HG02610 (cell line): ENCODE measurements at regions not wholly inside any gene's neighbourhood (a gene's known extent, or its start where the extent isn't known, plus 50 kb on each side); places are given as distances from the start of the nearest gene placed in this dataset.
"Not testable (repeated sequence)": the region's sequence is repeated elsewhere in the genome, so short reads cannot be mapped to it uniquely, and the experiment has no call there.

ENCODE experiments used
- ATAC-seq: cut with Tn5 transposase; IDR thresholded peaks from one replicate; pipeline ENCODE4 v1.9.1; 2021; ENCODE audit warnings: mild to moderate bottlenecking, moderate library complexity; ENCODE audit not compliant: unreplicated experiment

DNA sequence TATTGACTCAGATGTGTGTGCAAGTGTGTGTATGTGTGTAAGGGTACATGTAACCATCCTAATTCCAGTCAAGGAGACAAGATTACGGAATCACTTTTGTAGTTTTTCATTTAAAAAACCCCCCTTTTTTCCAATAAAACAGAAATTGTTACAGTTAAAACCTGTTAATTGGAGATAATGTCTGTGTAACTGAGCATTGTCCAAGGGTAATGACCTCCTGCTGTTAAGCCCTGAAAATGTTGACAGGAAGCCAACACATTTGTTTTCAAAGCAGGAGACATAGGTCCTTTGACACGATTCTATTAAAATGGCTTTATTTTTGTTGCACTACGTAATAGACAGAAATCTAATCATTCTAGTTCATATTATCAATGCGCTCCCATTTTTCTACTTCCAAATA, 457.3 kb upstream of the ARRDC3 start:
- no peak for ATAC-seq

DNA sequence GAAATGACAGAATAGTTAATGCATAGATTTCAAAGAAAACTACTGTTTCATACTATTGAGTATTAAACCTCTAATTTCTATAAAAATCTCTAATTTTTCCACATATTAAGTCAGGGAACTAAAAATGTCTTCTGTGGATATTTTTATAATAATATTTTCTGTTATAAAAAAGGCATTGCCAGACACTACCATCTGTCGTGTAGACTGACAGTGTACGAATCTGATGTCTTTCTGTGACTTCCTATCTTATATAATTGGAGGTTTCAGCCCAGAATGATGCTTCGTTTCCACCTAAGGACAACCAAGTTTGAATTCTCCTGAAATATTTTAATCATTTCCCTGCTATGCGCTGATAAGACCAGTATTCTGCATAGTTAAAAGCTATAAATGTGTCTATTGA, 456.6 kb upstream of the ARRDC3 start:
- ATAC-seq: no peak

DNA sequence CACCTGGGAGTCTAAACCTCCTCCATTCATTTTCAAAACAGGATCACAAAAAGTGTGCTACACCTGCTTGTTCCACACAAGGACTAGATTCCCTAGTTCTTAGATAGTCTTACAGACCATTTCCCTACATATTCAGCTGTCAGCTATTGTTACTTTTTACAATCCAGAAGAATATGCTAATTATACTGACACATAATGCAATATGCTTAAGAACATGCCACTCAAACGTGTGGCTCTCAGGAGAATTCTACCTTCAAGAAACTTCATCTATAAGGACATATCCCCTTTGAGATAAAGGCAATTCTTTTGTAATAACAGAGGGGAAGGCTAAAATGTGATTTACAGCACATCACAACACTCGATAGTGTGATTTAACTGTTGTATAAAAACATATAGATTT, 456.1 kb upstream of the ARRDC3 start:
- no peak for ATAC-seq

DNA sequence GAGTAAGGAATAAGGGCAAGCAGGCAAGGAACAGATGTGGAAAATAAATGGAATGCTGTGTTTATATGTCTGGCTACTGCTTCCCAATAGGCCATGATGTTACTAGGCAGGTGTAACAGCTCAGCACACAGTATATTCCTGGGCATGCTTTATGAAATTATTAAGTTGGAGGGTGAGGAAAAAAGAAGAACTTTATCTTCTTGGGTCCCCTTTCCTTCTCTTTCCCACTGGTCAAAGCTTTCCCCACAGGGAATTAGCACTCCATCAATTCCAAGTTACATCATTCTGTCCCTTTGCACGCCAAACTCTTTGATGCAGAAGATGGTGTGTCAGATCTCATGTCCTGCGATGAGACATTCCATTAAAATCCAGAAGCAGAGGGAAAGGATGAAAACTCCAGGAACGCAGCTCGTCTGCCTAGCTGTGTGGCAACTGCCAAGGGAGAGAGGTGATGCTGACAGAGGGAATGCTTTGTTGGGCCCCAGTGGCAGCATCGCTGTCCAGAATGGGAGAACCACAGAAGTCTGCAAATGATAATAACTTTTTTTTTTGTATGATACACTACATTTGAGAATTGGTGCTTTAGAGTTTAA, 447.3 kb upstream of the ARRDC3 start:
- no peak for ATAC-seq

DNA sequence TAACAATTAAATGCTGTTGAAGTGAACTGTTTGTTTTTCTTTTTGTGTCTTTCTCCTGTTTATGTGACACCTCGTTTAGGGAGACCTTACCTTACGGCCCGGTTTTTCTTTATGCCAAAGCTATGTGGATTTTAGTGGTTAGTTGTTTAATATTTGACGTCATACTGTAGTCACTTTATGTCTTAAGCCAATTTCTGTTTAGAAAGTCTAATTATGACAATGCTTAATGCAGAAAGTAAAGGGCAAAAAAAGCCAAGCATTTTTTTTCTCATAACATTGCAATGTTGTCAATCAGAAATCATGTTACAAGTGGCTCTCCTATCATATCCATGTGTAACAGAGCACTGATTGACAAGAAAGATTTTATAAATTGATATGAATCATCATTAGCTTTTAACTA, 442.5 kb upstream of the ARRDC3 start:
- ATAC-seq: no peak

DNA sequence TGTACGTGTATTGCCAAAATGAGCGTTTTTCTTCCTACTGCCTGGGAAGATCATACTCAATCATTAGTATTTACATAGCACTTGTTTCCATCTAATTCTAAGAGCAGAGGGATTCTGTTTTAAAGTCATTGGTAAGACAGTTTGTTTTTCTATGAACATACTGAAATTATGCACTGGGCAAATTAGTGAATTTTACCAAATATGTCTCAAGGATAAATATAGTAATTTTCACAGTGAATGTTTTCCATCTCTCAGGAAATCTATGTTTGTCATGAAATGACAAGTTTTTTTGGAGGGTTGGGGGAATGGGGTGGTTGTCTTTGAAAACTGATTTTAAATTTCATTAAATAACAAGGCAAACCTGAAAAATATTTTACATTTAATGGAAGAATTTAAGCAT, 441.3 kb upstream of the ARRDC3 start:
- no peak for ATAC-seq

DNA sequence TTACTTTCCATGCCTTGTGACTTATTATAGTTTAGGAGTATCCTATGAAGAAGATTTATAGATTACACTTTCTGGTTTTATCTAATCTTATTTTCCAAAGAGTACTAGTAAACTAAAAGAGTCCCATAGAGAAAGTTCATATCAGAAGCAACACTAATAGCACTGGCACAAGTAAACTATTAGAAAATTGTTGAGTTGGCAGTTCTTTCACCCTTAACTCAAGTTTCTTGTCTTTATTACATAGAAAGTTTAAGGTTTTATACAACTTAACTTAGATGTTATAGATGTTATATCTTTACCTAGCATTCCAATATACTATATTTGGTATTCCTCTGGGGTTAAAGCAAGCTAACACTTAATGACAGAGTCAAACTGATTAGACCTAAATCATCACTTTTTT, 437.8 kb upstream of the ARRDC3 start:
- ATAC-seq: no peak

DNA sequence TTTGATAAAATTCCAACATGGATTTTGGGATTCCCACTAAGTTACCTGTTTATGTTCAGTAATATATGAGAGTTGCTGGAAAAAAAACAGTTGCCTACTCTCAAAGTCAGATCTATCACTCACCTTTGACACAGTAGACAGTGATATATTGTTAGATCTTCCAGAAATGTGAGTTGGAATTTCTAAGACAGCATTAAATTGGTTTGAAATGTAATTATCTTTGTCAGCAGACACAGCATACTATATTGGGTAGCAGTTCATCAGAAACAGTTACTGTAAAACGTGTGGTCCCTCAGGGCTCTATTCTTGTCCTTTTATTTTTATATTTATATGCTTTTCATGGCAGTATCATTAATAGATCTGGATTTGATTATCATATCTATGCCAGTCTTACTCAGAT, 433.6 kb upstream of the ARRDC3 start:
- ATAC-seq: no peak

DNA sequence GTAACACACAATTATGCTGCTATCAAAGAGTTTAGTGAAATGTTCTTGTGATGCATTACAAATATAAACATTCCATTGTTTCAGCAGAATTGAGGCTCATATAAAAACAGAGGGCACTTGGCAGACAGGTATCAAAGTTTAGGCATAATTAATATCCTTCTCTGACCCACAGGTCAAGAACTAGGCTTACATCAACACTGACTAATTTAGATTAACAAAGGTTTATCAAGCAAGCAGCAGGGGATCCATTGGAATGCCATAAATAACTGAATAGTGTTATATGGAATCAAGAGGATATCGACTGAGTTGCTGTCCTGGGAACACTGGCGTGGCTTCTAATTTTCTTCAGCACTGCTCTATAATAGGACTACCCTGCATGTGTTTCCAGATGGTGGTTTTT, 414.5 kb upstream of the ARRDC3 start:
- no peak for ATAC-seq

DNA sequence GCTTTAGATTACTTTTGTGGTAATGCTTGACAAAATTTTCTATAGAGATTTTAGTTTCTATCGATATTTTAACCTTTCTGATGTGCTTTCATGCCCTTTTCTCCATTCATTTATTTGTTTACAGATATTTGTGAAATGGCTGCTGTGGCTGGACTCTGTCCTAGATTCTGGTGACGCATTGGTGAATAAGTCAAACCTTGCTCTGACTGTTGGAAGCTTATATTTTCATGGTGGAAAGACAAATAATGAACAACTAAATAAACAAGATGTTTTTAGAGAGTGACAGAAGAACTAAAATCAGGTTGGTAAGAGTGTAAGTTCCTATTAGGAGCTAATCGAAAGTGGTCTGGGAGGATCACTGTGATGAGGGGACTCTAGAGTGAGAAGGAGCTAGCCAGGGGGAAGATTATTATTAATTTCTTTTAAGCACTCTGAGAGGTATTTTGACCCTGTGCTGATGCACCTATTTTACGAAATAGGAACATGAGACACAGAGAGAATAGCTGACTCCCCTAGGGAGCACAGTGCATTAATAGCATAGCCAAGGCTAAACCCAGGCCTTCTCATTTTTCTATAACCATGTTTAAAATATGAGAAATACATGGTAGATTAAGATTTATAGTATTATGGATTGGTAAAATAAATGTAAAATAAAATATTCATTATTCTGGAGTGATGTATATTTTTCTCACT, 411.9 kb upstream of the ARRDC3 start:
- ATAC-seq: no peak

DNA sequence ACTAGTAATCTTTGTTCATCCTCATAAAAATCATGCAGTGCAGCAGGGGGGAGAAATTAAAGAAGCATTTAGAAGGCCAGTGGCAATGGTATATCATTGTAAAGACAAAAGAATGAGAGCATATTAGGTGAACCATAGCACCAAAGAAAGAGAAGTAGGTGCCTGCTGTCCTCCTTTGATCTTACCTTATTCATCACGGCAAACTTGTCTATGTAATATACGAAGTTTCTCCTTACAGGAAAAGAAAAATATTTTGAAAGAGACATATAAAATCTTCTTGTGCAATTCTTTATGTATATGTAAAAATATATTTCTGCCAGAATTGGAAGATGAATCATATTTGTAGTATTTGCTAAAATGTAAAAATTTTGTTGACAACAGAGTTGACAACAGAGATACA, 411.3 kb upstream of the ARRDC3 start:
- ATAC-seq: no peak

DNA sequence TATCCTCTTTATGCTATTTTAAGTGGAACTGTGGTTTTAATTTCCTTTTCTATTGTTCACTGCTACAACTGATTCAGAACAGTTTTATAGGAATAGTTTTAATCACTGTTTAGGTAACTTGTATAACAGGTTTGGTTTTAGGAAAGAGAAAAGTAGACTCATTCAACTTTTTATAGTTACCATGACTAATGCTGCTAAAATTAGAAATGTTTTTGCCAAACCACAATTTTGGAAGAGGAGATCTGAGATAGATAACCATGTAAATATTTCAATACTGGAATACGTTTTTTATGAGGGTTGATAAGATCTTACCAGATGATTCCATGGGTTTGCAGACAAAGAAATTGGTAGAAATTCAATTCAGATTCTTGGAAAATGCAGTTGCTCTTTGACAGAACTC, 404.6 kb upstream of the ARRDC3 start:
- ATAC-seq: no peak

DNA sequence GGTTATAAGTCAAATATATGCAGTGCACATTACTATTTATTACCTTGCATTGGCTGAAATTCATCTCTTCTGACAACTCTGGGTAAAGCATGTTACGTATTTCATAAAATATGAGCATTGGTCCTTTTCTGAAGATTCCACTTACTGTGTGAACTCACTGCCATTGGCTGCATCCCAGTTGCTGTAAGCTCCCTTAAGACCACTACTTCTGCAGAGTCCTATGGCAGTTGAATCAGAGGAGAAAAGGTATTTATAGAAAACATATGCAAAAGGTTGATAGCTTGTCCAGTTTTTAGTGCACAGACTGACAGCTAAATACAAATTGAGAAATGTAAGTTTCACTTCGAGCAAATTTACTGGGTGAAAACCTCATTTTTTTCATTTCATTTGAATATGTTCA, 394.6 kb upstream of the ARRDC3 start:
- no peak for ATAC-seq

DNA sequence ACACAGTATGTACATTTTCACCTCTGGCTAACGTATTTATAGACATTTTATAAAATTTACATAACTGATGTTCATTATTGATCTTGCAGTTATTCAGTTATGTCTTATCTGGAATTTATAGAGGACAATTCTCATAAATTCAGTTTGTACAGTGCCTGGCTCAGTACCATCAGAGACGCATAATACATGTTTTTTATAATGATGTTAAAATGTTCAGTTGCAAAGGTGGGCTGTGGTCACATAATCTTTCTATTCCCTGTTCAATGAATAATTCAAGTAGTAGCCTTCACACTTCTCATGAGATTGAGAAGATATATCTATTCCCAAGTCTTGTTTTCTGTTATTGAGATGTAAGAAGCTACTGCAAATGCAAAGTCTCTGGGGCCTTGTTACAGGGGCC, 393.1 kb upstream of the ARRDC3 start:
- no peak for ATAC-seq

DNA sequence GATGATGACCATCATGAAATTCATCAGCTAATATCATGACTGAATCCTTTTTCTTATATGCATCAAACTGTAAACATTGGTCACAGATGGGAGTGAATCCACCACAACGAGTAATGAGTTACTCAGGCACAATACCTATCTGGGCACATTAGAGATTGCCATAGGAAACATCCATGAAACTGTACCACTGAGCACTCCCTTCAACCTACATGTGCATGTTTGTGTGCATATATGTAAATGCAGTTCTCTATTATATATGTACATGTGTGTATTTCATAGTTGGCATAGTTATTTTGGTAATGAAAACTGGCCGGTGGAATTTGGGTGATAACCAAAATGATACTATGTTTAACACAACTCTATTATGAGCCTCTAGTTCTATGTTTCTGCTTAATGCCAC, 387.3 kb upstream of the ARRDC3 start:
- ATAC-seq: no peak

DNA sequence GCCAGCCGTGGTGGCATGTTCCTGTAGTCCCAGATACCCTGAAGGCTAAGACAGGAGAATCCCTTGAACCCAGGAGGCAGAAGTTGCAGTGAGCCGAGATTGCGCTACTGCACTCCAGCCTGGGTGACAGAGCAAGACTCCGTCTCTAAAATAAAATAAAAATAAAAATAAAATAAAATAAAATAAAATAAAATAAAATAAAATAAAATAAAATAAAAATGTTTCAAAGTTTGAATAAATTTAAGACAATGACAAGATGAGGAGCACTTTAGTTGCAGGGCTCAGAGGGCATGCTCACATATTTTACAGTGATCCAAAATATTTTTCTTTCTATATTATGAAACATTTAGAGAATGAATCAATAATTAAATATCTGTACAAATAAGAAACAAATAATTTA, 374.3 kb upstream of the ARRDC3 start:
- not testable (repeated sequence) for ATAC-seq

DNA sequence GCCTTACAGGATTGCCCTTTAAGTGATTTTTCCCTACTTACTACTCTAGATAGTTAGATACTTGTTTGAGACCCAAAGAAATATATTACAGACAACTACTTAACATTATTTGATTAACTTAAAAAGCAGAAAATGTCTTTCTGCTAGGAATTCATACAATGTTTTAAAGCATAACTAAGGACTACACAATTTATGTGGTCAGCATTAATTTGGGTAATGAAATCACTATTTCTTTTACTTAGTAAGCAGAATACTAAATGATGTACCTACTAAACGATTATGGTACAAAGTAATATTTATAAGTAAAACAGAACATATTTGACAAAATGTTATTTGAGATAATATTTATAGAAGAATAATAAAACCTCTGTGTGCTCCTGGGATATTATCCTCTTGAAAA, 371.9 kb upstream of the ARRDC3 start:
- ATAC-seq: no peak

DNA sequence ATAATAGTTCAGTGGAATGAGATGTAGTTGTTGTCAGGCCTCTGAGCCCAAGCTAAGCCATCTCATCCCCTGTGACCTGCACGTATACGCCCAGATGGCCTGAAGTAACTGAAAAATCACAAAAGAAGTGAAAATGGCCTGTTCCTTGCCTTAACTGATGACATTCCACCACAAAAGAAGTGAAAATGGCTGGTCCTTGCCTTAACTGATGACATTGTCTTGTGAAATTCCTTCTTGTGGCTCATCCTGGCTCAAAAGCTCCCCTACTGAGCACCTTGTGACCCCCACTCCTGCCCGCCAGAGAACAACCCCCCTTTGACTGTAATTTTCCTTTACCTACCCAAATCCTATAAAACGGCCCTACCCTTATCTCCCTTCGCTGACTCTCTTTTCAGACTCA, 361.4 kb upstream of the ARRDC3 start:
- not testable (repeated sequence) for ATAC-seq

DNA sequence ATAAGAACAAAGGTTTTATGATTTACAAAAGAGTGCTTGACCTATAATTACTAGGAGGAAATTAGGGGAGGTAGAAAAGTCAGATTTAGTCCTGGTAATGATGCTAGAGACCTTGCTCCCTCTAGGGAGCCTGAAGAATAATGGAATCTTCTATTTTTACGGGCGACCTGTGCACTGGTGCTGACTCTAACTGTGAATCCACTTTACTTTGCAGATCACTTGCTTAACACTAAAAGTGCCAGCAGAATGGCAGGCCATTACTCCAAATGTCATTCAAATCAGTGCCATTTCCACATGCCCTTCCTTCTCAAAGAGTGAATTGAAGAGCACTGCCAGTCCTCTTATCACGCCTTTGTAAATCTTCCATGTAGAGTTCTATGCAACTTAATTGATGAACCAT, 359.4 kb upstream of the ARRDC3 start:
- ATAC-seq: no peak

DNA sequence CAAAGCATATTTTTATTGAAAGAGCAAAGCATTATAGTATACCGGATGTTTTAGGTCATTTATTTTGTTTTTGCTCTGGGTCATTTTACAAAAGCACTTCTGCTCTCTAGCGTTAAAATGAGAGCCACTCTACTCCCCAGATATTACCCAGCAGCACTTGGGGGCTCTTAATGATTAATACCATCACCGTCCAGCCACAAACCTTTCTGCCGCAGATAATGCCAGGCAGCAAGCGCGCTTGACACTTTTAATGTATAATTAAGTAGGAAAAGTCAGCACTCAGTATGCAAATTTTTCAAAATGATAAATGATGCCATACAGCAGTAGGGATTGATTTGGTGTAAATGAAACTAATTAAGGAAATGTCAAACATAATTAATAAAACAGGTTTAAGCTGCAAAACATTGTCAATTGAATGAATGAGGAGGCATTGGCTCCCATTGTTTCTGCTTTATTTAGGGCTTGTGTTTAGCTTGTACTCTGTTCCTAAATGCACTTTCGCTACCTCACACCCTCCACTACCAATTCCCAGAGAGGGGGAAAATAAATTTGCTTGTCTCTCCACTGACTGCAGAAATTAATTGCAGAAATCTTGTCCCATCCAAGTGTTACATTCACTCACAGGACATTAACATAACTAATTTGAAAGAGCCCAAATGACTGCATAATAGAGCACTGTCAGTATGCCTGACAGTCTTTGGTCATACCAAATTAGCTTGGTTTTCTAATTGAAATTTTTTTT, 358.8 kb upstream of the ARRDC3 start:
- no peak for ATAC-seq

DNA sequence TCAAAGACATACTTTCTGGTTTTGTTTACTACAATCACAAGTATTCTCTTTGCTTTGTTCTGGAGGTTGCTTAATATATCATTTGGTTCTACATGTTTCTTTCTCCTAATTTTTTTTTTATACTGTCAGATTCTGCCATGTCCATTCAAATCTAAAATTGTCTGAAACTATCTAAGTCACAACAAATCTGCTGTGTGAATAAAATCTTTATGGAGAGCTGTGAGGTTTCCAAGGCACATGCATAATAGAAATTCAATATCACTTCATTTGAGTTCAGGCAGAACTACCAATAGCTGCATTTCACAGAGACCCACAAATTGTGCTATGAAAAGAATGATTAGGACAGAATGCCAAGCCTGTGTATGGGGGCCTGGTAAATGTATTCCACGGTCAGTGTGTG, 346.9 kb upstream of the ARRDC3 start:
- ATAC-seq: no peak

DNA sequence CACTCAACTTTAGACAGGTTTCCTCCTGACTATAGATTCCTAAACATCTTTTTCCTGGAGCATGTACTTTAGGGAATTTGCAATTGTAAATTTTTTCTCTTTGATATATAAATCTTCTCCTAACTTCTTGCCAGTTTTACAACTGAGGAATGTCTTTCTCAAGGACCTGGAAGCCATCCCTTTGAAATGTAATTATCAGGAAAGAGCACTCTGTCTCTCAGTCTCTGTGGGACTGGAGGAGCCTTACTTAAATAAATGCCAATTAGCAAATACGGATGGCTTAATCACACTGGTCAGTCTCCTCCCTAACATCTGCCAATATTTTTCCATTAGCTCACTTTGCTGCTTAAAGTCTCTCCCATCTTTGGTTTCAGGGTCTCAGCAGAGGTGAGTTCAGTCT, 344.3 kb upstream of the ARRDC3 start:
- ATAC-seq: no peak
